Fibroblast of skin of back (primary cell): ENCODE measurements at regions not wholly inside any gene's neighbourhood (a gene's known extent, or its start where the extent isn't known, plus 50 kb on each side); places are given as distances from the start of the nearest gene placed in this dataset.

ENCODE experiments used
- DNase-seq: peaks from one replicate; pipeline ENCODE4 v3.0.0-alpha.2; 2013

- no peak for DNase-seq
These were observed 774.7 kb downstream of the MECOM start for GRCh38 chr3:168888781-168889180.

- DNase-seq: peak; percentile 50
These were observed 778.5 kb downstream of the MECOM start for GRCh38 chr3:168885028-168885427.

- DNase-seq: peak; percentile 56
These were observed 779.1 kb downstream of the MECOM start for GRCh38 chr3:168884353-168884903.

GRCh38 chr3:168883145-168883544 lies 780.4 kb downstream of the MECOM start:
- DNase-seq: no peak

GRCh38 chr3:168881804-168882203 lies 781.7 kb downstream of the MECOM start:
- DNase-seq: no peak

- peak; percentile 18 for DNase-seq
These were observed 782.9 kb upstream of the GOLIM4 start for GRCh38 chr3:168878655-168879054.

GRCh38 chr3:168877899-168878298 lies 782.2 kb upstream of the GOLIM4 start:
- DNase-seq: no peak

- no peak for DNase-seq
These were observed 780.8 kb upstream of the GOLIM4 start for GRCh38 chr3:168876346-168877035.

GRCh38 chr3:168872826-168873225 lies 777.1 kb upstream of the GOLIM4 start:
- no peak for DNase-seq

- no peak for DNase-seq
These were observed 775.2 kb upstream of the GOLIM4 start for GRCh38 chr3:168870892-168871291.

GRCh38 chr3:168865022-168865551 lies 769.4 kb upstream of the GOLIM4 start:
- DNase-seq: peak; percentile 21

GRCh38 chr3:168864107-168865021 lies 768.6 kb upstream of the GOLIM4 start:
- no peak for DNase-seq

GRCh38 chr3:168863561-168863960 lies 767.8 kb upstream of the GOLIM4 start:
- no peak for DNase-seq

- DNase-seq: no peak
These were observed 766.7 kb upstream of the GOLIM4 start for GRCh38 chr3:168862466-168862865.

GRCh38 chr3:168860592-168860991 lies 764.9 kb upstream of the GOLIM4 start:
- DNase-seq: no peak

GRCh38 chr3:168860028-168860427 lies 764.3 kb upstream of the GOLIM4 start:
- DNase-seq: no peak

- no peak for DNase-seq
These were observed 763.9 kb upstream of the GOLIM4 start for GRCh38 chr3:168859574-168859973.

- DNase-seq: no peak
These were observed 763.4 kb upstream of the GOLIM4 start for GRCh38 chr3:168859143-168859542.

- DNase-seq: no peak
These were observed 762.6 kb upstream of the GOLIM4 start for GRCh38 chr3:168858327-168858726.

GRCh38 chr3:168850109-168850508 lies 754.4 kb upstream of the GOLIM4 start:
- DNase-seq: no peak

GRCh38 chr3:168847291-168847883 lies 751.7 kb upstream of the GOLIM4 start:
- DNase-seq: peak; percentile 51

GRCh38 chr3:168844894-168845482 lies 749.3 kb upstream of the GOLIM4 start:
- DNase-seq: no peak
